Smooth muscle cell (in vitro differentiated cells): ENCODE measurements at regions not wholly inside any gene's neighbourhood (a gene's known extent, or its start where the extent isn't known, plus 50 kb on each side); places are given as distances from the start of the nearest gene placed in this dataset.
"Not testable (repeated sequence)": the region's sequence is repeated elsewhere in the genome, so short reads cannot be mapped to it uniquely, and the experiment has no call there.

Source experiments
- DNase-seq: peaks from one replicate; lab custom pipeline; 2025; ENCODE audit not compliant: unreplicated experiment; lab: John Stamatoyannopoulos, UW
- H2AFZ ChIP-seq: fragments of 200-600 bp; sonication (generic); 2 replicates; pipeline ENCODE4 v1.6.0; 2016; ENCODE audit warnings: antibody characterized with exemption, low read depth, mild to moderate bottlenecking
- H3F3A ChIP-seq: fragments of 200-600 bp; sonication (generic); 2 replicates; pipeline ENCODE4 v1.6.0; 2017; ENCODE audit warnings: antibody characterized with exemption, low read depth
- H3K27ac ChIP-seq: fragments of 200-600 bp; sonication (generic); 2 replicates; pipeline ENCODE4 v1.5.1; 2016; ENCODE audit warnings: low read depth, mild to moderate bottlenecking
- H3K27me3 ChIP-seq: fragments of 200-600 bp; sonication (generic); 2 replicates; pipeline ENCODE4 v1.6.1; 2016; ENCODE audit warnings: low read depth, mild to moderate bottlenecking
- H3K36me3 ChIP-seq: fragments of 200-600 bp; sonication (generic); 2 replicates; pipeline ENCODE4 v1.5.1; 2016; ENCODE audit warnings: low read depth
- H3K4me1 ChIP-seq: fragments of 200-600 bp; sonication (generic); 2 replicates; pipeline ENCODE4 v1.5.1; 2016; ENCODE audit warnings: low read depth
- H3K4me2 ChIP-seq: fragments of 200-600 bp; sonication (generic); 2 replicates; pipeline ENCODE4 v1.6.0; 2016; ENCODE audit warnings: mild to moderate bottlenecking
- H3K4me3 ChIP-seq: fragments of 200-600 bp; sonication (generic); 2 replicates; pipeline ENCODE4 v1.5.1; 2016; ENCODE audit warnings: mild to moderate bottlenecking
- H3K79me2 ChIP-seq: fragments of 200-600 bp; sonication (generic); 2 replicates; pipeline ENCODE4 v1.6.0; 2016; ENCODE audit warnings: low read depth, mild to moderate bottlenecking
- H3K9ac ChIP-seq: fragments of 200-600 bp; sonication (generic); 2 replicates; pipeline ENCODE4 v1.6.0; 2016; ENCODE audit warnings: low read depth
- H3K9me3 ChIP-seq: fragments of 200-600 bp; sonication (generic); replicated peaks from 2 replicates; pipeline ENCODE4 v1.5.1; 2016; ENCODE audit warnings: low read depth
- H4K20me1 ChIP-seq: fragments of 200-600 bp; sonication (generic); 2 replicates; pipeline ENCODE4 v1.6.0; 2016; ENCODE audit warnings: low read depth
- WGBS: methylation state at CpG from one replicate; pipeline ENCODE4 v1.1.7; 2016; ENCODE audit warnings: low lambda C conversion rate; 5-methylcytosine and 5-hydroxymethylcytosine counted together
- TF ChIP-seq, protein P1 (sequence below): fragments of 200-600 bp; sonication (generic); IDR thresholded peaks from 2 replicates; pipeline ENCODE4 v1.5.1; 2017; ENCODE audit warnings: borderline replicate concordance, mild to moderate bottlenecking, antibody characterized with exemption; ENCODE audit not compliant: insufficient read depth, poor library complexity, severe bottlenecking

DNA sequence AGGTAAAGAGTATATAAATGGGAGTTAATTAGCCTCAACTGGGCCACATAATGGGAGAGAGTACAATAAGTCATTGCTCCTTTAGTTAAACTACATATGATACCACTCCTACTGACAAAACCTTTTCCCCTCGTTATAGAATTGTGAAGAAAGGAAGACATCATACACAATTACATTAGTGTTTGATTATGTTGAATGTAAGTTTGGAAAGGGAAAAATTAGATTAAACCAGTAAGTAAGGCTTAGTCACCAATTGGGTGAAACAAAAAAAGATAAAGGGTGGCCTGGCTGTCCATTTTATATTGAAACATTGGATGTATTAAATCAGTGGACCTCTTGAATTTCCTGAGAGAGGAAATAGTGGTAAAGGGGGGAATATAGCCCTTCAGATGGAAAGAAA lies 464.3 kb upstream of the PAPPA start:
- H3K9me3 ChIP-seq = no peaks in the 10 kb centered on the region
- H3K27me3 ChIP-seq = no peaks in the 10 kb centered on the region
- H3F3A ChIP-seq = no peaks in the 10 kb centered on the region
- DNase-seq = no peak
- H3K79me2 ChIP-seq = no peaks in the 10 kb centered on the region
- WGBS = 90% methylated on average over 1 of the region's 1 CpG
- H3K4me2 ChIP-seq = no peak overlapping the region
- TF ChIP-seq, protein P1, sequence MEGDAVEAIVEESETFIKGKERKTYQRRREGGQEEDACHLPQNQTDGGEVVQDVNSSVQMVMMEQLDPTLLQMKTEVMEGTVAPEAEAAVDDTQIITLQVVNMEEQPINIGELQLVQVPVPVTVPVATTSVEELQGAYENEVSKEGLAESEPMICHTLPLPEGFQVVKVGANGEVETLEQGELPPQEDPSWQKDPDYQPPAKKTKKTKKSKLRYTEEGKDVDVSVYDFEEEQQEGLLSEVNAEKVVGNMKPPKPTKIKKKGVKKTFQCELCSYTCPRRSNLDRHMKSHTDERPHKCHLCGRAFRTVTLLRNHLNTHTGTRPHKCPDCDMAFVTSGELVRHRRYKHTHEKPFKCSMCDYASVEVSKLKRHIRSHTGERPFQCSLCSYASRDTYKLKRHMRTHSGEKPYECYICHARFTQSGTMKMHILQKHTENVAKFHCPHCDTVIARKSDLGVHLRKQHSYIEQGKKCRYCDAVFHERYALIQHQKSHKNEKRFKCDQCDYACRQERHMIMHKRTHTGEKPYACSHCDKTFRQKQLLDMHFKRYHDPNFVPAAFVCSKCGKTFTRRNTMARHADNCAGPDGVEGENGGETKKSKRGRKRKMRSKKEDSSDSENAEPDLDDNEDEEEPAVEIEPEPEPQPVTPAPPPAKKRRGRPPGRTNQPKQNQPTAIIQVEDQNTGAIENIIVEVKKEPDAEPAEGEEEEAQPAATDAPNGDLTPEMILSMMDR = no peak
- H3K9ac ChIP-seq = no peak overlapping the region
- peak overlapping the region; percentile 99 for H3K27ac ChIP-seq
- no peaks in the 10 kb centered on the region for H4K20me1 ChIP-seq
- H2AFZ ChIP-seq = no peak overlapping the region
- H3K36me3 ChIP-seq = no peaks in the 10 kb centered on the region
- peaks cover 4% of the 10 kb centered on the region for H3K4me1 ChIP-seq
- no peak overlapping the region for H3K4me3 ChIP-seq

DNA sequence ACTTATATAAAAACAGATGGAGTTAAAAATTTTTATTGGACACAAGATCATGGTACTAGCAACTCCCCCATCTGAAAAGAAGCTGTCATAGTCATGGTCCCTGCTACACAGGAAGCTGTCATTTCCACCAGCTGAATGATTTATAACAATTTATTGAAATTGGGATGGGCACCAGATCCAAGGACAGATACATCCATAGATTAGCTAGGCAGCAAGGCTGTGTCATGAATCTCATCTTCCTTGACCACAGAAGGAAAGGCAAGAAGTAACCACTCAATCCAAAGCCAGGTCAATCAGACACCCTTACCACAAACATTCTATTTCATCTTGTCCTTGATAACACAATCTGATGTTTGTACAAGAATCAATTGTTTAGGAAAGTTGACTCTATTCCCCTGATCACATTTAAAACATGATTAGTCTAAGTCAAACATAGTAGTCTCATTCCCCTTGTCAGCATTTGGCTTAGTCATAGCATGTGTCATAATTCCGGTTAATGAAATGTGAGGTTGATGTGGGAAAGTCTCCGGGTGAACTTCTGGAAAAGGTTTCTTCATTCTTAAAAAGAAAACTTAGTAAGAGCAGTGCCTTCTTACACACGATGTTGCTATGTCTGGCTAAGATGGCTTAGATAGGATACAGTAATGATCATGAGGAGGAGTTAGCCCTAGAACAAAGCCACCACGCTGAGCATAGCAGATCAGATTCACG lies 462.6 kb upstream of the PAPPA start:
- no peak overlapping the region for H2AFZ ChIP-seq
- WGBS = 11% methylated on average over 5 of the region's 5 CpGs
- no peaks in the 10 kb centered on the region for H3K79me2 ChIP-seq

DNA sequence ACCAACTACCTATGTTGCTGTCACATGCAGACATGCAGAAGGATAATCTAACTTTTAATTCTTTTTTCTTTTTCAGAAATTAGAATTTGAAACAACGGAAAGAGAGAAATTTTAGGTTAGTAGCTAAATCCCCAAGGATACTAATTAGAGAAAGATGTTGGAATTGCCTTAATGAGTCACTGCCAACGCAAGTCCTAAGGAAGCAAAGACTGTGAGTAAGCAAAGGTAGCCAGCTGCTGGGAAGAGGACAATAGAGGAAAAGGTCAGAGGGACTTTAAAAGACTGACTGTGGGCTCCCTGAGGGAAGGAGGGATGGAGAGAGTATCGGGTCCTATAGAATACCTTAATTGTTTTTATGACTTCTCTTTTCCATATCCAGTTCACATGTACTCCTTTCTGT lies 461.9 kb upstream of the PAPPA start:
- Histone ChIP-seq H3K4me3 (no peak overlapping the region), H3K9me3 (no peaks in the 10 kb centered on the region), H3K4me1 (peaks cover 4% of the 10 kb centered on the region), H2AFZ (no peak overlapping the region), H3K27ac (peak overlapping the region; percentile 99), H4K20me1 (no peaks in the 10 kb centered on the region), H3F3A (no peaks in the 10 kb centered on the region), H3K36me3 (no peaks in the 10 kb centered on the region), H3K79me2 (no peaks in the 10 kb centered on the region), H3K4me2 (peak overlapping the region; percentile 78), H3K27me3 (no peaks in the 10 kb centered on the region), H3K9ac (peak overlapping the region; percentile 94)
- TF ChIP-seq, protein P1 = no peak
- 33% methylated on average over 3 of the region's 3 CpGs for WGBS
- DNase-seq = no peak

More for the DNA sequence above, 462.6 kb upstream of the PAPPA start:
- Histone ChIP-seq H3K27me3 (no peaks in the 10 kb centered on the region), H3K9me3 (no peaks in the 10 kb centered on the region), H3F3A (no peaks in the 10 kb centered on the region), H3K27ac (peak overlapping the region; percentile 99), H3K4me1 (peaks cover 4% of the 10 kb centered on the region), H3K9ac (peak overlapping the region; percentile 94), H3K36me3 (no peaks in the 10 kb centered on the region), H4K20me1 (no peaks in the 10 kb centered on the region), H3K4me2 (peak overlapping the region; percentile 78), H3K4me3 (no peak overlapping the region)
- no peak for DNase-seq
- TF ChIP-seq, protein P1 = no peak

DNA sequence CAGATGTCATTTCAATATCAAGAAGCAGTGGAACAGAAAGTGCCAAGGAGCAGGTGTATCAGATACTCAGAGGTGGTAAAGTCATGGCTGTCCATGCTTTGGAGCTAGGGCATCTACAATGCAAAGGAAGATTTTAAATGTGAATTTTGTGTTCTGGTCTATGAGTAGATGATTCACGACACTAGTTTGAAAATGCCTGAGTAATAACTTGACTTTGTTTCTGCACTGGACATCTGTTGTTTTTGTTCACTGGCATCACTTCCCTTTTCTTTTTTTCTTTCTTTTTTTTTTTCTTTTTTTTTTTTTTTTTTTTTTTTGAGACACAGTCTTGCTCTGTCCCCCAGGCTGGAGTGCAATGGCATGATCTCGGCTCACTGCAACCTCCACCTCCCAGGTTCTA lies 460.7 kb upstream of the PAPPA start:
- not testable (repeated sequence) for H3K79me2 ChIP-seq, H3K27me3 ChIP-seq, H3F3A ChIP-seq, H3K4me2 ChIP-seq, H4K20me1 ChIP-seq, H2AFZ ChIP-seq, DNase-seq, H3K9me3 ChIP-seq, H3K4me3 ChIP-seq, H3K4me1 ChIP-seq, H3K36me3 ChIP-seq
- 82% methylated on average over 2 of the region's 2 CpGs for WGBS
- peak overlapping the region; percentile 99 for H3K27ac ChIP-seq
- H3K9ac ChIP-seq = peak overlapping the region; percentile 94
